WERI-Rb-1 (cell line): ENCODE measurements at regions not wholly inside any gene's neighbourhood (a gene's known extent, or its start where the extent isn't known, plus 50 kb on each side); places are given as distances from the start of the nearest gene placed in this dataset.

ENCODE experiments used
- DNase-seq: peaks from one replicate; pipeline ENCODE4 v3.0.0-alpha.2; 2020
- H3K27ac ChIP-seq: fragments of 250-450 bp; sonication (Bioruptor Pico); 2 replicates; pipeline ENCODE4 v1.5.1; 2020; ENCODE audit warnings: mild to moderate bottlenecking, moderate library complexity
- H3K27me3 ChIP-seq: fragments of 250-450 bp; sonication (Bioruptor Pico); 2 replicates; pipeline ENCODE4 v1.5.1; 2021; ENCODE audit warnings: mild to moderate bottlenecking, low read depth, moderate library complexity; ENCODE audit not compliant: insufficient read depth, severe bottlenecking
- H3K36me3 ChIP-seq: fragments of 250-450 bp; sonication (Bioruptor Pico); 2 replicates; pipeline ENCODE4 v1.5.1; 2020; ENCODE audit warnings: mild to moderate bottlenecking, moderate library complexity
- H3K4me3 ChIP-seq: 2 replicates; pipeline ENCODE4 v1.5.1; 2011; ENCODE audit warnings: low read depth, mild to moderate bottlenecking, control low read depth, low read length
- H3K9me3 ChIP-seq: fragments of 250-450 bp; sonication (Bioruptor Pico); 2 replicates; pipeline ENCODE4 v1.5.1; 2021; ENCODE audit warnings: mild to moderate bottlenecking, moderate library complexity; ENCODE audit not compliant: severe bottlenecking
- CTCF ChIP-seq: IDR thresholded peaks from 2 replicates; pipeline ENCODE4 v1.5.1; 2011; ENCODE audit warnings: low read depth, mild to moderate bottlenecking, control low read depth, inconsistent platforms, low read length

GRCh38 chr13:48888613-48889012 lies 87.1 kb upstream of the FNDC3A start:
- no peaks in the 10 kb centered on the region for H3K36me3 ChIP-seq
- no peak for TF ChIP-seq CTCF
- no peak overlapping the region for H3K27ac ChIP-seq
- no peaks in the 10 kb centered on the region for H3K9me3 ChIP-seq
- H3K4me3 ChIP-seq = no peak overlapping the region
- H3K27me3 ChIP-seq = no peaks in the 10 kb centered on the region
- DNase-seq = no peak

- no peak for TF ChIP-seq CTCF
- no peaks in the 10 kb centered on the region for H3K36me3 ChIP-seq
- no peak overlapping the region for H3K4me3 ChIP-seq
- H3K27ac ChIP-seq = no peak overlapping the region
- H3K9me3 ChIP-seq = no peaks in the 10 kb centered on the region
- no peaks in the 10 kb centered on the region for H3K27me3 ChIP-seq
- DNase-seq = no peak
Observed at GRCh38 chr13:48890391-48890790, 85.3 kb upstream of the FNDC3A start.

- Histone ChIP-seq H3K27me3 (no peaks in the 10 kb centered on the region), H3K27ac (no peak overlapping the region), H3K36me3 (no peaks in the 10 kb centered on the region), H3K9me3 (no peaks in the 10 kb centered on the region), H3K4me3 (no peak overlapping the region)
- no peak for TF ChIP-seq CTCF
- DNase-seq = no peak
Observed at GRCh38 chr13:48891586-48891985, 84.1 kb upstream of the FNDC3A start.

- no peaks in the 10 kb centered on the region for H3K27me3 ChIP-seq
- no peak overlapping the region for H3K4me3 ChIP-seq
- no peaks in the 10 kb centered on the region for H3K36me3 ChIP-seq
- no peak for TF ChIP-seq CTCF
- H3K9me3 ChIP-seq = no peaks in the 10 kb centered on the region
- H3K27ac ChIP-seq = no peak overlapping the region
- no peak for DNase-seq
Observed at GRCh38 chr13:48892053-48892687, 83.5 kb upstream of the FNDC3A start.

- TF ChIP-seq CTCF = no peak
- no peaks in the 10 kb centered on the region for H3K27me3 ChIP-seq
- no peak overlapping the region for H3K27ac ChIP-seq
- H3K4me3 ChIP-seq = no peak overlapping the region
- no peaks in the 10 kb centered on the region for H3K9me3 ChIP-seq
- no peaks in the 10 kb centered on the region for H3K36me3 ChIP-seq
- DNase-seq = no peak
Observed at GRCh38 chr13:48892688-48893075, 83.0 kb upstream of the FNDC3A start.

- no peaks in the 10 kb centered on the region for H3K27me3 ChIP-seq
- no peaks in the 10 kb centered on the region for H3K36me3 ChIP-seq
- no peak overlapping the region for H3K4me3 ChIP-seq
- H3K27ac ChIP-seq = no peak overlapping the region
- DNase-seq = no peak
- no peaks in the 10 kb centered on the region for H3K9me3 ChIP-seq
- TF ChIP-seq CTCF = no peak
Observed at GRCh38 chr13:48896312-48896711, 79.4 kb upstream of the FNDC3A start.
